DMS79 (cell line): ENCODE measurements at regions not wholly inside any gene's neighbourhood (a gene's known extent, or its start where the extent isn't known, plus 50 kb on each side); places are given as distances from the start of the nearest gene placed in this dataset.

ENCODE experiments used
- DNase-seq: peaks from one replicate; lab custom pipeline; 2025; lab: John Stamatoyannopoulos, UW

DNA sequence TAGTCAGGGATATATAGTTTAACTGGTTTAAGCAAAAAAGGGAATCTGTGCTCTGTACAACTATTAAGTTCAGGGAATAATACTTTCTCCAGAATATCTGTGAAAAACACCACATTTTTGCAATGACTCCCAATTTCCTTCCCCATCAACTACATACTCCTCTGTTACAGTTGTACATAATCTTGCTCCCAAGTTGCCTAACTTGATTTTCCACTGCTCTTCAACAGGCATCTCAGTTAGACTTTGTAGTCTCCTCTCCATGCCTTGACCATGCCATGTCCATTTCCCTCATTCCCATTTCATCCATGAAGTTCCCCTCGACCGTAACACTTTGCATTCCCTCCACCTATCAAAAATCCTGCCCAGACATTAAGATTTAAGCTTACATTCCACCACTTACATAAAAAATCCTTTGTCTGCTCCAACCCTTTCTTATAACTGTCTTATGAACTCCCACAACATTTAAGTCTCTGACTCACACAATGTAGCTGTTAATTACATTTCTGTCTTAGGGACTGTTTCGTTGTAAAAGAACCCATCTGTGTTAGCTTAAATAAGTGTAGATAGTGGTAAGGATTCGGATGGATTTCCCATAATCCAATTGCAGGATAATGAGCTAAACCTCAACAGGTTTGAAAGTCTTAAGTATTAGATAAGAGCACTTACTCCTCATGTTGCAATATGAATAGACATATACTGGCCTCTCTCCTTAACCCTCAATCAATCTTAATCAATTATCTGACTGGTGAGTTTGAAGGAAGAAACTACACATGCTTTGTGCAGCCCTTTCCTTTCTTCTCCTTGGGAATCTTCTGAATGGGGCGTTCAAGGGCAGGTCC is 156.5 kb downstream of the PAWR start:
- DNase-seq: no peak

DNA sequence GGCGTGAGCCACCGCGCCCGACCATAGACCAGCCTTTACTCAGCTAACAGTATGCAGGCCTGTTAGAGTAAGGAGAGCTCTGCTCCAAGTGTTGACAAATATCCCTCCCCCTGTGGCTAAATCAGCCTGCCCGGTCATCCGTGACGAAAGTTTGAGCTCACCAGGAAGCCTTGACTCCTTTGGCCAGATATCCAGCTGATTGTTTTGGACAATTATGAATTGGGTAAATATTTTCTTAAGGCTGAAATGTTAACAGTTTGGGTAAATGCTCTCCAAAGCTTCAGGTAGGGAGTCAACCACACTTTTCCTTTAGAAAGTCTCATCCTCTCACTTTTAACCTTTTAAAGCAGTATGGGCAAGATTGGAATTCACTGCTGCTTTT is 157.9 kb downstream of the PAWR start:
- peak; percentile 74 for DNase-seq

DNA sequence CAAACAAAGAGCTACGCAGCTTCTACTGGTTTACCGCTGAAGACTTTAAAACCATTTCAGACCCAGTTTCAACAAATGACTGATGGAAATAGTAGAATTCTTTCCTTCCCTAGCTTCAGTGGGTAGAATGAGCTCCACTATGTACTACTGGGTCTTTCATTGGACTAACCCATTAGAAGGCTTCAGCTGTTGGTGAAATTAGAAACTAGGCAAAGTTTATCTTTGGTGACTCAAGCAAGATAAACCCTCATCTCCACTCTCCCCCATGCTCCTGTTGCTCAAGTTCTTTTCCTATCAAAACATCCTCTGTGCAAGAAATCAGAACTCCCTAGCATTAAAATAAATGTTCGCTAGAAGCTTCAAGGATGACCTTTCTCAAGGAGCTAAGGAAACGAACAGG is 159.2 kb downstream of the PAWR start:
- DNase-seq: no peak

DNA sequence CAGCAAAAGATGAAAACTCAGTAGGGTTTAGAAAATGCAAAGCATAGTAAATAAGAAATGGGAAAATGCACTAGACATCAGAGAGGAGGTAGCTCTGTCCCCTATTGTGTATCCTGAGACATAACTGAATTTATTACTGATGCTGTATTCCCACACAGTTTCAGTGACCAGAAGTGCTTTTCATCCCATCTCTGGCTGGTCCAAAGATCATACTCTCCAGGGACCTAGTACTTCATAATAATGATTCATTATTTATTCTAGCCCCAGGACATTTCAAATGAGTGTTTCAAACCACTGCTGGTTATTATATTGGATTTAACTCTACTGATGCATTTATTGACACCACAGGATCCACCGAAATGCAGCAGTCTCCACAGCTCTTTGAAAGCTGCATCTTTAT is 163.3 kb downstream of the PAWR start:
- DNase-seq: no peak

DNA sequence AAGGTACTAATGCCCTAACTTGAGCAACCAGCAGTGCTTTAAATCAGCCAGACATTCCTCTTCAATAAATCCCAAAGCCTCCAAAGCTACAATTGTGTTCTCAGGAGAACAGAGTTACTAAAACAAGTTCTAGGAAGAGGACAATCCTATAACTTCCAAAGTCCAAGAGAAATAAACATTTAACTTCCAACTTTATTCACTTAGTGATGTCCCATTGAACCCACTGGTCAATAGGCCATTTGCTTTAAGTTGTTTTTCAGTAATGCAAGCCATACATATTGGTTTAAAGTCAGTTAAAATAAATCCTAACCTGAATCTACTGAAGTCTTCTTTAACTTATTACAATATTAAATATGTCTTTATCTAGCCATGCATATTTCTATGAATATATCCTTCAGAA is 165.4 kb downstream of the PAWR start:
- no peak for DNase-seq

DNA sequence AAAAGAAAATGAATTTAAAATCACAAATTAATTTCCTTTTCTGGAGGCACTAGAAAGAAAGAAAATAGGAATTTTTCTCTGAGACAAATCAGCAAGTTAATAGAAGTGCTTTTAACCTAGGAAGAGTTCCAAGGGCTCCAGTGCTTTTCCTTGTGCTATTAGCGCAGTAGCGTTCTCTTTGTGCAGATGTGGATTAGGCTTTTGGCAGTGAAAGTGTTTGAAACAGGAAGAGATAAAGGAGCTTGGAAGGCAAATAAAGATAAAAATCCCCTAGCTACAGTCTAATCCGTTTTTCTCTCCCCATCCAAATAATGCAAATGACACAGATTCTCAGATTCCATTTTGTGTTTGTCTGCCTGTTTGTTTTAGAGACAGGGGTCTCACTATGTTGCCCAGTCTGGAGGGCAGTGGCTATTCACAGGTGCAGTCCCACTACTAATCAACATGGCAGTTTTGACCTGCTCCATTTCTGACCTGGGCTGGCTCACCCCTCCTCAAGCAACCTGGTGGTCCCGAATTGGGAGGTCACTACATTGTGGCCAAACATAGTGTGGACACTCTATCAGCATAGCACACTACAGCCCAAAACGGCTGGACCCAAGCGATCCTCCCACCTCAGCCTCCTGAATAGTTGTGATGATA is 166.1 kb downstream of the PAWR start:
- DNase-seq: no peak

DNA sequence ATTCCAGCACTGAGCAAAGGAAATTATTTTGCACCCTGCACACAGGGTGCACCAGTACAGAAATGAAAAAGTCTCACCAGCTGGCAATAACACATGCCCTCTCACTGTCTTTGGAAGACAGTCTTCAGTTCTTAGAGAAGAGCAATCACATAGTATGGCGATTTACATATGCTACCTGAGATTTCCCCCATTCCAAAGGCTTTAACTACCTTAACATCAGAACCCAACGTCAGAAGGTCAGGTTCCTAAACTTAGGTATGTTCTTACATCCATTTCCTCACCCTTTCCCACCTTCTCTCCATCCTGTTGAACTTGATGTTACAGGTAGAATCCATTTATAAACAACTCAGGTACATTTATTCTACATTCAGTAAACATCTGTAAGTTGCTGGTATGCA is 167.8 kb downstream of the PAWR start:
- DNase-seq: no peak

DNA sequence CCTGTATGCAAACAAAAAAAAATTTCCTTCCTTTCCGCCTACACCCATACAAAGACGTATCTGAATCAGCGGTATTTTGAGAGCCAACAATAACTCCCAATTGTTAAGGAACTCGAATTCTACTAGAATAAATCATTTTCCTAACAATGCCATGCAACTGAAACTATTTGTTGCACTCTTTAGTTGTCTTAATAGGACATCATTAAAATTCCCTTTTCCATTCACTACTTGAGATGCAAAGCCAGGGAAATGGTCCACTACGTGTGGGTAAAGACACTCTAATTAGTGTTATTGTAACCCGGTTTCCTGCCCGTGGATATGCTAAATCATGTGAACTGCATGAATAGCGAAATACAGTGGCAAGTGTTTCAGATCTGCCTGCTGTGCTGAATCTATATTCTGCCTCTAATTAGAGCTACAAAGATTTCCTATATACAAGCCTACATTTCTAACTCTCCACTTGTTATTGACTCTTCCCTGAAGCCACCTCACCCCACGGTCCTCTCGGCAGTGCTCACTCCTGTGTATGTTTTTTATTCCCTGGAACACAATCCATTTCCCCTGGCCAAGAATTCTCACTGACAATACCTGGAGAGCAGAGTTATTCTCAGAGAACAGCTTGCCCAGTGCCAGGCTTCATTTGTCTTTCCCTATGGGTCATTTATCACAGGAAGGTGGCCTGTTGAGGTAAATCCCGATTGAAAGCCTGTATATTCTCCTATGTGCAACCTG is 168.3 kb downstream of the PAWR start:
- DNase-seq: no peak

DNA sequence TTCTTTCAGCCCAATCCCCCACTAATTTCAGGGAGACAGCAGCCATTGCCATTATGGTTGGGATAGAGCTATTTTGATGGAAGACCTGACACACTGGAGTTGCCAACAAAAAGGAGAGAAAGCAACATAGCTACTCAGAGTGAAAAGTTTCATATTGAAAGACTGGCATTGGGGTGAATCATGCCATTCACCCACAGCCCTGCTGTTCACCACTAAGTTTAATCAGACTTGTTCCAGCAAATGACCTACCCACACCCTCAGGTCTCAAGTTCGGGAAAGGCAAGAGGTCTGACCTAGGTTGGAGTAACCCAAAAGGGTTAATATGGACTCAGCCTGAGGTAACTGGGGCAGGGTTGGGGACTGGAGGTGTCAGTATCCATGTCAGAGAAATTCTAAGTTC is 169.2 kb downstream of the PAWR start:
- no peak for DNase-seq

DNA sequence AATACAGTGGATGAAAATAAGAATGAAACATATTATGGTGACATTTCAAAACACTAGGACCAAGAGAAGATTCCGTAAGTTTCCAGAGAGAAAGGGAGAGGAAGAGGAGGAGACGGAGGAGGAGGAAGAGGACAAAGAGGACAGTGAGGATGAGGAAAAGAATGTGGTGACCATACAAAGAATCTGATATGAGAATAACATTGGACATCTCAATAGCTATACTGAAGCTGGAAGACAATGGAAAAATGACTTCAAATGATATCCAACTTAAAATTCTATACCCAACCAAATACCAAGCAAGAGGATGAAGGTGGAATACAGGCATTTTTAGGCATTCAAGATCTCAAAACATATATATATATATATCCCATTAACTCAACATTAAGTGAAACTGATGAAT is 173.4 kb downstream of the PAWR start:
- no peak for DNase-seq

DNA sequence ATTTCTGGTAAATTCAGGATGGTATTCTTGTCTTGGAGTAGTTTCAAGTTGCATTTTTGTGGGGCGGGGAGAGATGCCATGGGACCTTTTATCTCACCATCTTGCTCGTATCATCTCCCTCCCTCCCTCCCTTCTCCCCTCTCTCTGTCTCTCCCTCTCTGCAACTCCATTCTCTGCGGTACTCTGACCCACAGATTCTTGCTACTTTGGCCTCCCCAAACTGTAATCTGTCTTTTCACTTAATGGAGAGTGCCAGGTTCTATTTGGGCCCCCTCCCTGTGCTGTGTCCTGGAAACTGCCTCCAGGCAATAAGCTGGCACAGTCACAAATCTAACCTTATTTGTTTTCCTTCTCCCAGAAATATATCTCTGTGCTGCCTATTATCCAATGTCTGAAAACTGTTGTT is 175.2 kb downstream of the PAWR start:
- DNase-seq: no peak

DNA sequence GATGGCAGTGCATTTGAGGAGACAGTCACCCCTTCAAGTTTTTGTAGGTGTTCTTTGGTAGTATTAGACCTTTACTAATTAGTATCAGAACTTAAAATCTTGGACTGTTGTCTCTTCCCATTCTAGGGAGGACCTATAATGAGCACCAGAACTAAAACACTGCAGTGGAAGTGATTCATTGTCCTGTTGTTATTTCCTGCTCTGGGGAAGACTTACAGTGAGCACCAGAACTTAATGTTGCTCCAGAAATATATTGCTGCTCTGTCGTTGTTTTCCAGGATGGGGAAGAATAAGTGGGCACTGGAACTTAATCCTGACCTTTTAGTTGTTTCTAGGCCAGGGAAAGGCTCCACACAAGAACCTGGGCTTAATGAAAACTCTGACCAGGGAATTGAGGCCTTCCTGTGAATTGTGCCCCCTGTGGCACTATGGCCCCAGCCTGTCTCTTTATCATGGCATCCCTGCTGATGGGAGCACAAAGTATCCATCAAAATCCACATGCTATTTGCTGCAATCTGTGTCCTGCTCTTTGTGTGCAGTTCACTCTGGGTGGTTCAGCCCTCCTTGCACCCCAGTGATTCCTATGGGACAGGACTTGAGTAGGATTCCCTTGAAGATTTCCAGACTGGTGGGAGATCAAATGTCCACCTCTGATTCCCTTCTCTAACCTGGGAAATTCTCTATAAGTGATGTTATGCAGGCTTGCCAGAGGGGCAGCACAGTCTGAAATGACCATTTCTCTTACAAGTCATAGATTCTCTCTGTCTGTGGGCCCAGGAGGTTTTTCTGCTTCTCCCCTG is 175.8 kb downstream of the PAWR start:
- DNase-seq: no peak

DNA sequence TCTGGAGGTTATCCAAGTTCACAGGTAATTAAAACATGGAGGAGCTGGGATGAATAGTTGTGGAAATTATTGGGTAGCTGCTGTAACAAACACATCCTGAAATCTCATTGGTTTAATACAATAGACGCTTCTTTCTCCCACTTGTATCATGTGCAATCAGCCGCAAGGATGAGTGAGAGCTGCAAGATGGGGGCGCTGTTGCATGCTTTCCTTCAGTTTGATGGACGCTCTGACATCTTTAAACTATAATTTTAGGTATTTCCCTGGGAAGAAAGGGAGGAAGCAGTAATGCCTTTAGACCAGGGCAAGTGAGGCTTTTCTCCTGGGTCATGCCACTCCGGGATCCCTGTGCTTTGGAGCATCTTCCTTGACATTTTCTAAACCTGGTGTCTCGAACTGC is 178.7 kb downstream of the PAWR start:
- no peak for DNase-seq

DNA sequence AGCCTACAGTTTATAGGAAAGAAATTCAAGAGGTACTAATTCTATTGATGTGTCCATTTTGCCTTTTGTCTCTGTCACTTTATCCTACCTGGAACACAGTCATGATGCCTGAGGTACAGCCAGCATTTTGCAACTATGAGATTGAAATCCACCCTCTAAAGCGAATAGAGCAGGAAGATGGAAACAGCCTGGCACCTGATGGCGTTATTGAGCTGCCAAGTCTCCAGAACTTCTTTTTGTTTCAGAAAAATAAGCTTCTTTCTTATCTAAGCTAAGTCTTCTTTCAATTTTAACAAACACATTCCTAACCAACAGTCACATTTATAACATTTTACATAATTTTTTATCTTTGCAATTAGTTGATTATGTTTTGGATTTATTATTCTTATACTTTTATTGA is 182.1 kb downstream of the PAWR start:
- DNase-seq: no peak
